GM12878 (cell line): ENCODE measurements at regions not wholly inside any gene's neighbourhood (a gene's known extent, or its start where the extent isn't known, plus 50 kb on each side); places are given as distances from the start of the nearest gene placed in this dataset.
A peak's percentile ranks its signal among the peaks of the same experiment; 100 is the strongest.

Source experiments
- ATAC-seq: fragments of 200-7000 bp; cut with Tn5 transposase; 3 replicates; pipeline ENCODE4 v1.9.1; 2020; ENCODE audit warnings: mild to moderate bottlenecking, moderate library complexity
- BruUV-seq: library from RNA; stranded (reverse); fragments of 400-500 nt; replicated peaks from 2 replicates; lab custom pipeline; 2021; lab: Mats Ljungman, UMichigan
- CTCF ChIA-PET: fragments of 300-600 bp; sonication (Branson Sonifier 250); formaldehyde crosslinking; extraction: SDS; loops from one replicate; lab custom pipeline; 2021; ENCODE audit warnings: inconsistent platforms; lab: Yijun Ruan, JAX
- POLR2A ChIA-PET: fragments of 350-600 bp; formaldehyde crosslinking; extraction: SDS; loops from one replicate; lab custom pipeline; 2021; ENCODE audit warnings: inconsistent platforms; lab: Charles Lee
- RAD21 ChIA-PET: fragments of 300-600 bp; sonication (Branson Sonifier 250); formaldehyde crosslinking; loops from one replicate; lab custom pipeline; 2023; ENCODE audit warnings: antibody characterized with exemption; ENCODE audit not compliant: unreplicated experiment; lab: Charles Lee
- SMC1A ChIA-PET: fragments of 300-600 bp; sonication (Branson Sonifier 250); formaldehyde crosslinking; loops from one replicate; lab custom pipeline; 2023; ENCODE audit not compliant: unreplicated experiment, uncharacterized antibody; lab: Charles Lee
- DNase-seq: peaks from one replicate; pipeline ENCODE4 v3.0.0-alpha.2; 2011; ENCODE audit warnings: low read depth, low spot score
- FAIRE-seq: peaks from 3 replicates; lab custom pipeline; 2011; peaks lifted over from hg19 to GRCh38; lab: Jason Lieb, UNC
- H2AFZ ChIP-seq: 2 replicates; pipeline ENCODE4 v1.6.0; 2011; ENCODE audit warnings: low read depth, low read length, control low read depth; ENCODE audit not compliant: control insufficient read depth
- H3K27ac ChIP-seq: 2 replicates; pipeline ENCODE4 v1.5.1; 2011; ENCODE audit warnings: control low read depth; ENCODE audit not compliant: control insufficient read depth, insufficient read depth
- H3K27me3 ChIP-seq, 2 experiments: replicated peaks in 1 of 2; 2 replicates each; pipeline versions ENCODE4 v1.6.0 to v1.6.1; 2011; ENCODE audit warnings: low read length in 1 of 2; ENCODE audit not compliant: control insufficient read depth in 2 of 2, insufficient read depth in 2 of 2
- H3K36me3 ChIP-seq, 2 experiments: 2 replicates each; pipeline ENCODE4 v1.5.1; 2011; ENCODE audit warnings: low read length in 1 of 2; ENCODE audit not compliant: control insufficient read depth in 2 of 2, insufficient read depth in 2 of 2
- H3K4me1 ChIP-seq: 2 replicates; pipeline ENCODE4 v1.6.1; 2011; ENCODE audit warnings: mild to moderate bottlenecking, low read length, moderate library complexity, mixed read lengths; ENCODE audit not compliant: control insufficient read depth, insufficient read depth
- H3K4me2 ChIP-seq: 2 replicates; pipeline ENCODE4 v1.6.0; 2011; ENCODE audit warnings: control low read depth; ENCODE audit not compliant: control insufficient read depth, insufficient read depth
- H3K4me3 ChIP-seq: fragments of 200-600 bp; sonication (generic); 2 replicates; pipeline ENCODE4 v1.5.1; 2016
- H3K79me2 ChIP-seq: 2 replicates; pipeline ENCODE4 v1.6.0; 2011; ENCODE audit warnings: low read length; ENCODE audit not compliant: control insufficient read depth, insufficient read depth
- H3K9ac ChIP-seq: 2 replicates; pipeline ENCODE4 v1.8.0; 2011; ENCODE audit warnings: low read length, control low read depth, mixed read lengths; ENCODE audit not compliant: control insufficient read depth, insufficient read depth
- H3K9me3 ChIP-seq: replicated peaks from 3 replicates; pipeline ENCODE4 v1.5.1; 2011; ENCODE audit warnings: mild to moderate bottlenecking, low read length; ENCODE audit not compliant: control insufficient read depth, insufficient read depth
- H4K20me1 ChIP-seq: 2 replicates; pipeline ENCODE4 v1.6.0; 2011; ENCODE audit not compliant: control insufficient read depth, insufficient read depth
- CHD1 ChIP-seq: IDR thresholded peaks from 2 replicates; pipeline ENCODE4 v1.6.1; 2012; ENCODE audit warnings: low read depth, low read length, improper control_type of control experiment
- EED ChIP-seq: sonication (generic); IDR thresholded peaks from 2 replicates; pipeline ENCODE4 v1.6.1; 2016; ENCODE audit warnings: antibody characterized with exemption, low read depth
- EP300 ChIP-seq, 2 experiments: fragments of 150-350 bp in 1 of 2; IDR thresholded peaks; 2 replicates each; pipeline ENCODE4 v1.6.1; 2011 to 2012; ENCODE audit warnings: low read depth in 2 of 2, low read length in 2 of 2, borderline replicate concordance in 1 of 2, improper control_type of control experiment in 1 of 2, inconsistent platforms in 1 of 2; ENCODE audit not compliant: control insufficient read depth in 1 of 2
- EZH2 ChIP-seq: IDR thresholded peaks from 2 replicates; pipeline ENCODE4 v1.6.1; 2012; ENCODE audit warnings: low read depth, mild to moderate bottlenecking, control low read depth, inconsistent platforms, low read length, borderline replicate concordance; ENCODE audit not compliant: control insufficient read depth
- FOXM1 ChIP-seq: IDR thresholded peaks from 2 replicates; pipeline ENCODE4 v1.6.1; 2012; ENCODE audit warnings: low read depth, mild to moderate bottlenecking, inconsistent platforms, low read length, moderate library complexity
- NFIC ChIP-seq: IDR thresholded peaks from 2 replicates; pipeline ENCODE4 v1.6.1; 2012; ENCODE audit warnings: low read depth, mild to moderate bottlenecking, inconsistent platforms, low read length, moderate library complexity
- POLR2AphosphoS2 ChIP-seq: IDR thresholded peaks from 2 replicates; pipeline ENCODE4 v1.6.1; 2011; ENCODE audit warnings: low read depth, mild to moderate bottlenecking, low read length, improper control_type of control experiment, moderate library complexity
- REST ChIP-seq: IDR thresholded peaks from 2 replicates; pipeline ENCODE4 v1.6.1; 2012; ENCODE audit warnings: mild to moderate bottlenecking, low read depth, low read length
- SPI1 ChIP-seq: IDR thresholded peaks from 2 replicates; pipeline ENCODE4 v1.6.1; 2011; ENCODE audit warnings: low read depth, mild to moderate bottlenecking, low read length, moderate library complexity, borderline replicate concordance; ENCODE audit not compliant: insufficient read depth
- SRF ChIP-seq, 2 experiments: IDR thresholded peaks; 2 replicates each; pipeline ENCODE4 v1.6.1; 2011; ENCODE audit warnings: low read depth in 2 of 2, low read length in 2 of 2, mild to moderate bottlenecking in 1 of 2, moderate library complexity in 1 of 2
- SUZ12 ChIP-seq: fragments of 200-600 bp; sonication (generic); IDR thresholded peaks from one replicate; pipeline ENCODE4 v1.6.1; 2018; ENCODE audit warnings: antibody characterized with exemption, mild to moderate bottlenecking; ENCODE audit not compliant: unreplicated experiment
- TARDBP ChIP-seq: IDR thresholded peaks from 2 replicates; pipeline ENCODE4 v1.6.1; 2016; ENCODE audit warnings: borderline replicate concordance
- TCF3 ChIP-seq: IDR thresholded peaks from 2 replicates; pipeline ENCODE4 v1.6.1; 2012; ENCODE audit warnings: low read depth, mild to moderate bottlenecking, low read length, borderline replicate concordance; ENCODE audit not compliant: insufficient read depth
- ZBED1 ChIP-seq: IDR thresholded peaks from 2 replicates; pipeline ENCODE4 v1.6.1; 2016; ENCODE audit warnings: borderline replicate concordance
- ZNF217 ChIP-seq: fragments of 450-650 bp; IDR thresholded peaks from 2 replicates; pipeline ENCODE4 v1.6.1; 2017; ENCODE audit warnings: antibody characterized with exemption, mild to moderate bottlenecking
- WGBS: methylation state at CpG from one replicate; pipeline ENCODE4 v1.1.6; 2016; ENCODE audit warnings: low lambda C conversion rate; ENCODE audit not compliant: insufficient replicate concordance, insufficient coverage; ENCODE audit errors: missing lambda C conversion rate; 5-methylcytosine and 5-hydroxymethylcytosine counted together
- in situ Hi-C: fragments of 300-500 bp; cut with MboI; formaldehyde crosslinking; loops from 9 replicates; pipeline ENCODE4 v1.14.3; 2018; ENCODE audit warnings: mixed read lengths
- intact Hi-C: fragments of 100-400 bp; cut with micrococcal nuclease; formaldehyde crosslinking; loops from one replicate; pipeline ENCODE4 v1.14.2; 2022; ENCODE audit not compliant: unreplicated experiment
- TF ChIP-seq, protein P1 (sequence below): fragments of 450-650 bp; IDR thresholded peaks from 2 replicates; pipeline ENCODE4 v1.6.1; 2017; ENCODE audit warnings: antibody characterized with exemption, mild to moderate bottlenecking, moderate library complexity

DNA sequence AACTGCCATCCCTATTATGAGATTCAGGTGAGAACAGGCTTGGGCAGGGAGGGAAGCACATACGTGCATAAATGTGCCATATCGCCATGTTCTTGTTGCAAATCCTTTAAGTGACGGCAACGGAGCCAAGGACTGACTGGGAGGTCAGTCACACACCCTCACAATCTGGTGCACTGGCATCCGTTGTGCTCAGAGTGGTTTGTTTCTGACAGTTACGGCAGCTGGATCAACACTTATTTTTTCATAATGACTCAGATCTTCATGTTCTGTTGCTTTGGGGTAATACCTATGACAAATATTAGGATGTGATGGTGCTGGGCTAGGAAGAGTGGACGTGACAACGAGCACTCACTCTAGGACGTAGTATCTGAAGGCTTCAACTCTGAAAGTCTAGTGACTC lies 56.2 kb upstream of the PREP start:
- Histone ChIP-seq H3K4me1 (peaks cover 16% of the 10 kb centered on the region), H4K20me1 (no peaks in the 10 kb centered on the region), H3K27ac (peak overlapping the region; percentile 88), H3K27me3 (no peaks in the 10 kb centered on the region), H3K4me3 (no peak overlapping the region), H3K9ac (peak overlapping the region; percentile 59), H3K4me2 (peak overlapping the region; percentile 86), H3K9me3 (peaks cover 15% of the 10 kb centered on the region), H3K36me3 (no peaks in the 10 kb centered on the region), H2AFZ (peak overlapping the region; percentile 70), H3K79me2 (no peaks in the 10 kb centered on the region)
- in situ Hi-C loops: loop anchor here (25.0 kb wide), 1 partner anchor 1053 kb away; no protein-coding TSS in a partner anchor
- RAD21 ChIA-PET: interaction anchor here (0.6 to 9.4 kb wide), 10 partner anchors 10 to 628 kb away, joined by 3 to 184 read pairs (median 8); no protein-coding TSS in a partner anchor
- WGBS: under 1% methylated on average over 9 of the region's 9 CpGs
- FAIRE-seq (peak; percentile 27), DNase-seq (peak; percentile 98), ATAC-seq (peak; percentile 91)
- BruUV-seq: no TSS peak
- SMC1A ChIA-PET: interaction anchor here (1.1 to 10.8 kb wide), 10 partner anchors 9 to 639 kb away, joined by 3 to 95 read pairs (median 6); partner anchors contain the start of gene PRDM1
- intact Hi-C loops: loop anchor here (2.0 kb wide), 1 partner anchor 24 kb away; no protein-coding TSS in a partner anchor
- POLR2A ChIA-PET: interaction anchor here (0.8 to 4.5 kb wide), 5 partner anchors 24 to 189 kb away, joined by 3 to 47 read pairs (median 6); no protein-coding TSS in a partner anchor
- CTCF ChIA-PET: interaction anchor here (0.9 to 10.6 kb wide), 6 partner anchors 24 to 764 kb away, joined by 3 to 95 read pairs (median 10); no protein-coding TSS in a partner anchor
- TF ChIP-seq SUZ12: no peak
- peak; percentile 87; the same call in 1 of the 2 replicates for TF ChIP-seq CHD1
- no peak for TF ChIP-seq REST
- no peak for TF ChIP-seq EZH2
- TF ChIP-seq, protein P1, sequence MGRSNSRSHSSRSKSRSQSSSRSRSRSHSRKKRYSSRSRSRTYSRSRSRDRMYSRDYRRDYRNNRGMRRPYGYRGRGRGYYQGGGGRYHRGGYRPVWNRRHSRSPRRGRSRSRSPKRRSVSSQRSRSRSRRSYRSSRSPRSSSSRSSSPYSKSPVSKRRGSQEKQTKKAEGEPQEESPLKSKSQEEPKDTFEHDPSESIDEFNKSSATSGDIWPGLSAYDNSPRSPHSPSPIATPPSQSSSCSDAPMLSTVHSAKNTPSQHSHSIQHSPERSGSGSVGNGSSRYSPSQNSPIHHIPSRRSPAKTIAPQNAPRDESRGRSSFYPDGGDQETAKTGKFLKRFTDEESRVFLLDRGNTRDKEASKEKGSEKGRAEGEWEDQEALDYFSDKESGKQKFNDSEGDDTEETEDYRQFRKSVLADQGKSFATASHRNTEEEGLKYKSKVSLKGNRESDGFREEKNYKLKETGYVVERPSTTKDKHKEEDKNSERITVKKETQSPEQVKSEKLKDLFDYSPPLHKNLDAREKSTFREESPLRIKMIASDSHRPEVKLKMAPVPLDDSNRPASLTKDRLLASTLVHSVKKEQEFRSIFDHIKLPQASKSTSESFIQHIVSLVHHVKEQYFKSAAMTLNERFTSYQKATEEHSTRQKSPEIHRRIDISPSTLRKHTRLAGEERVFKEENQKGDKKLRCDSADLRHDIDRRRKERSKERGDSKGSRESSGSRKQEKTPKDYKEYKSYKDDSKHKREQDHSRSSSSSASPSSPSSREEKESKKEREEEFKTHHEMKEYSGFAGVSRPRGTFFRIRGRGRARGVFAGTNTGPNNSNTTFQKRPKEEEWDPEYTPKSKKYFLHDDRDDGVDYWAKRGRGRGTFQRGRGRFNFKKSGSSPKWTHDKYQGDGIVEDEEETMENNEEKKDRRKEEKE: no peak
- no peak for TF ChIP-seq TARDBP
- peak; percentile 94 for TF ChIP-seq EED
- peak; percentile 99 for TF ChIP-seq FOXM1
- peak; percentile 98 for TF ChIP-seq NFIC
- TF ChIP-seq TCF3: peak; percentile 98
- no peak for TF ChIP-seq SRF (IDR thresholded peaks at IDR 0.05; ENCODE audit: low read depth in 2 of 2, low read length in 2 of 2)
- TF ChIP-seq SPI1: no peak
- peak; percentile 89 for TF ChIP-seq POLR2AphosphoS2
- TF ChIP-seq ZNF217: peak; percentile 63; the same call in 1 of the 2 replicates
- TF ChIP-seq EP300 (IDR thresholded peaks at IDR 0.05; ENCODE audit: borderline replicate concordance in 1 of 2, control insufficient read depth in 1 of 2, low read depth in 2 of 2, low read length in 2 of 2): peak; percentile 99 to 100
- peak; percentile 96 for TF ChIP-seq ZBED1
